SU-DHL-6 (cell line): ENCODE measurements at regions not wholly inside any gene's neighbourhood (a gene's known extent, or its start where the extent isn't known, plus 50 kb on each side); places are given as distances from the start of the nearest gene placed in this dataset.

Experiments used
- H2AFZ ChIP-seq: fragments of 200-600 bp; sonication (generic); 2 replicates; pipeline ENCODE4 v1.6.1; 2014; ENCODE audit warnings: low read depth, mild to moderate bottlenecking, moderate library complexity, mixed read lengths, antibody characterized with exemption, low read length; ENCODE audit not compliant: severe bottlenecking
- H3F3A ChIP-seq: fragments of 200-600 bp; shearing (Covaris generic); 2 replicates; pipeline ENCODE4 v1.6.0; 2016; ENCODE audit warnings: antibody characterized with exemption, mild to moderate bottlenecking; ENCODE audit not compliant: insufficient read depth
- H3K27ac ChIP-seq: fragments of 200-600 bp; sonication (generic); 2 replicates; pipeline ENCODE4 v1.5.1; 2016; ENCODE audit warnings: low read depth, mild to moderate bottlenecking, low read length, moderate library complexity, mixed read lengths
- H3K27me3 ChIP-seq: fragments of 200-600 bp; sonication (generic), shearing (Covaris generic); 2 replicates; pipeline ENCODE4 v1.6.0; 2014; ENCODE audit warnings: mild to moderate bottlenecking, low read length
- H3K36me3 ChIP-seq: fragments of 200-600 bp; sonication (generic); 2 replicates; pipeline ENCODE4 v1.6.1; 2014; ENCODE audit warnings: mild to moderate bottlenecking, low read length, mixed read lengths
- H3K4me2 ChIP-seq: fragments of 300-600, 200-600 bp; shearing (Covaris generic), sonication (generic); 2 replicates; pipeline ENCODE4 v1.6.0; 2014; ENCODE audit warnings: low read length, low read depth, mild to moderate bottlenecking; ENCODE audit not compliant: poor library complexity, severe bottlenecking
- H3K4me3 ChIP-seq: fragments of 200-600 bp; sonication (generic); 2 replicates; pipeline ENCODE4 v1.5.1; 2014; ENCODE audit warnings: antibody characterized with exemption, low read length, mild to moderate bottlenecking, mixed read lengths; ENCODE audit not compliant: insufficient read depth, poor library complexity, severe bottlenecking
- H3K79me2 ChIP-seq: fragments of 200-600 bp; sonication (generic); 2 replicates; pipeline ENCODE4 v1.6.1; 2014; ENCODE audit warnings: mild to moderate bottlenecking, low read length, moderate library complexity; ENCODE audit not compliant: insufficient read depth
- H3K9ac ChIP-seq: fragments of 200-600 bp; sonication (generic); 2 replicates; pipeline ENCODE4 v1.7.0; 2014; ENCODE audit warnings: mild to moderate bottlenecking, low read length
- H3K9me2 ChIP-seq: fragments of 200-600 bp; sonication (generic); replicated peaks from 2 replicates; pipeline ENCODE4 v1.6.1; 2014; ENCODE audit warnings: low read length; ENCODE audit not compliant: insufficient read depth
- H3K9me3 ChIP-seq: fragments of 200-600 bp; sonication (generic); 2 replicates; pipeline ENCODE4 v1.6.1; 2014; ENCODE audit warnings: low read length, mixed read lengths; ENCODE audit not compliant: insufficient read depth
- H4K20me1 ChIP-seq: fragments of 200-600 bp; sonication (generic); 2 replicates; pipeline ENCODE4 v1.6.1; 2014; ENCODE audit warnings: low read depth, mild to moderate bottlenecking, antibody characterized with exemption, low read length, moderate library complexity, mixed read lengths
- CTCF ChIP-seq: fragments of 200-600 bp; sonication (generic); IDR thresholded peaks from one replicate; pipeline ENCODE4 v1.5.1; 2017; ENCODE audit warnings: antibody characterized with exemption, mild to moderate bottlenecking, low read length, moderate library complexity; ENCODE audit not compliant: insufficient read depth, poor library complexity, severe bottlenecking
- EZH2phosphoT487 ChIP-seq: fragments of 200-600 bp; sonication (generic), shearing (Covaris generic); conservative IDR thresholded peaks from 2 replicates; pipeline ENCODE4 v1.6.1; 2018; ENCODE audit warnings: mild to moderate bottlenecking, antibody characterized with exemption, low read length, moderate library complexity, mixed read lengths

GRCh38 chr3:8157640-8158039 is 344.0 kb upstream of the LMCD1 start:
- H3K79me2 ChIP-seq = no peaks in the 10 kb centered on the region
- H2AFZ ChIP-seq = no peak overlapping the region
- TF ChIP-seq EZH2phosphoT487 (no peak), CTCF (no peak)
- H3K4me3 ChIP-seq = no peak overlapping the region
- no peaks in the 10 kb centered on the region for H3F3A ChIP-seq
- H3K4me2 ChIP-seq = no peak overlapping the region
- H3K9me3 ChIP-seq = no peaks in the 10 kb centered on the region
- H3K27me3 ChIP-seq = no peaks in the 10 kb centered on the region
- H3K9me2 ChIP-seq = no peaks in the 10 kb centered on the region
- no peaks in the 10 kb centered on the region for H4K20me1 ChIP-seq
- H3K36me3 ChIP-seq = no peaks in the 10 kb centered on the region
- no peak overlapping the region for H3K27ac ChIP-seq
- no peak overlapping the region for H3K9ac ChIP-seq

- TF ChIP-seq EZH2phosphoT487 (no peak), CTCF (no peak)
- Histone ChIP-seq H3K79me2 (no peaks in the 10 kb centered on the region), H3K9ac (no peak overlapping the region), H3K27ac (no peak overlapping the region), H3K4me2 (no peak overlapping the region), H2AFZ (no peak overlapping the region), H3F3A (no peaks in the 10 kb centered on the region), H3K9me2 (no peaks in the 10 kb centered on the region), H3K9me3 (no peaks in the 10 kb centered on the region), H3K4me3 (no peak overlapping the region), H4K20me1 (no peaks in the 10 kb centered on the region), H3K36me3 (no peaks in the 10 kb centered on the region), H3K27me3 (no peaks in the 10 kb centered on the region)
These were observed 337.5 kb upstream of the LMCD1 start for GRCh38 chr3:8164145-8164544.

- Histone ChIP-seq H3F3A (no peaks in the 10 kb centered on the region), H3K79me2 (no peaks in the 10 kb centered on the region), H3K27ac (no peak overlapping the region), H3K9me2 (no peaks in the 10 kb centered on the region), H4K20me1 (no peaks in the 10 kb centered on the region), H3K36me3 (no peaks in the 10 kb centered on the region), H3K9me3 (no peaks in the 10 kb centered on the region), H3K4me3 (no peak overlapping the region), H3K9ac (no peak overlapping the region), H3K27me3 (no peaks in the 10 kb centered on the region), H3K4me2 (no peak overlapping the region), H2AFZ (no peak overlapping the region)
- TF ChIP-seq CTCF (no peak), EZH2phosphoT487 (no peak)
These were observed 335.6 kb upstream of the LMCD1 start for GRCh38 chr3:8166014-8166413.
